ENCODE measurements at regions not wholly inside any gene's neighbourhood (a gene's known extent, or its start where the extent isn't known, plus 50 kb on each side); places are given as distances from the start of the nearest gene placed in this dataset.
A peak's percentile ranks its signal among the peaks of the same experiment; 100 is the strongest.

DNA sequence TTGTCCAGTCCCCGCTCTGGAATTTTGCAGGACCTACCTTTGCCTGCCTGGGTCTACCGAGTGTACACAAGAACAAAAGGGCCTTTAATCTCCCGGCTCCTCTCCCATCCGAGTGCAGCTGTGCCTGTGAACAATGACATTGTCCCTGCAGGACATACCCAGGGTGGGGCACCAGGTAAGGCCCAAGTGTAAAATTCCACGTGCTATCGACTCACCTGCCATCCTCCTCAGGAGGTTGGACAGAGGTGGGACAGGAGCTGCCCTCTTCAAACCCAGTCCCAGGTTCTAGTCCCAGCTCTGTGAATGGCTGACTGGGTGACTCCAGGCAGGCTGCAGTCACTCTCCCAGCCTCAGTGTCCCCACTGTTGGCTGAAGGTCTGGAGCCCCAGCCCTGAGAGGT is 159.6 kb upstream of the ALDH1B1 start:
- FAIRE-seq (no peak), DNase-seq (ENCODE audit: insufficient read length) (no peak)
- TF ChIP-seq POLR2A (IDR thresholded peaks at IDR 0.05; ENCODE audit: low read depth, low read length) (no peak), POLR2AphosphoS5 (IDR thresholded peaks at IDR 0.05; ENCODE audit: low read depth, low read length) (no peak), TAF1 (IDR thresholded peaks at IDR 0.05; ENCODE audit: borderline replicate concordance, low read depth, low read length) (no peak)

GRCh38 chr9:38229504-38230155 is 160.6 kb upstream of the SHB start:
- TF ChIP-seq POLR2A (IDR thresholded peaks at IDR 0.05; ENCODE audit: low read depth, low read length) (no peak), TAF1 (IDR thresholded peaks at IDR 0.05; ENCODE audit: borderline replicate concordance, low read depth, low read length) (no peak), POLR2AphosphoS5 (IDR thresholded peaks at IDR 0.05; ENCODE audit: low read depth, low read length) (no peak)
- DNase-seq (ENCODE audit: insufficient read length) (no peak), FAIRE-seq (no peak)

DNA sequence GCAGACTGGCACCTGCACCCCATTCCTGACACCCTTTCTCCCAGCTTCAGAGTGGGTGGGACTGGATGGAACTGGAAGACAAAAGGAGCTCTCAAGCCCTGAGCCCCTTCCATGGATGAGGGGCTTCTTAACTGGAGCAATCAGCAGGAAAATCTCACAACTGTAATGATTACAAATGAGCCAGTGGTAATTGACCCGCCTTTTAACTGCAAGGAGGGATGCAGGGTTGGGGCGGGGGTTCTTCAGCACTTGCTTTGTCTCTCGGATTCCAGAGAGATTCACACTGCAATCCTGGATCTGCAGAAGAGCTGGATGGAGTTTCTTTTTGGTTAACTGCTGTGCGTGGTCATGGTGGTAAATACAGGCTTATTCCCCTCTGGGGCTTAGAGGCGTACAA is 160.1 kb upstream of the SHB start:
- DNase-seq (ENCODE audit: insufficient read length) (no peak), FAIRE-seq (no peak)
- no peak for TF ChIP-seq POLR2A (IDR thresholded peaks at IDR 0.05; ENCODE audit: low read depth, low read length)
- no peak for TF ChIP-seq TAF1 (IDR thresholded peaks at IDR 0.05; ENCODE audit: borderline replicate concordance, low read depth, low read length)
- TF ChIP-seq POLR2AphosphoS5 (IDR thresholded peaks at IDR 0.05; ENCODE audit: low read depth, low read length) = no peak

DNA sequence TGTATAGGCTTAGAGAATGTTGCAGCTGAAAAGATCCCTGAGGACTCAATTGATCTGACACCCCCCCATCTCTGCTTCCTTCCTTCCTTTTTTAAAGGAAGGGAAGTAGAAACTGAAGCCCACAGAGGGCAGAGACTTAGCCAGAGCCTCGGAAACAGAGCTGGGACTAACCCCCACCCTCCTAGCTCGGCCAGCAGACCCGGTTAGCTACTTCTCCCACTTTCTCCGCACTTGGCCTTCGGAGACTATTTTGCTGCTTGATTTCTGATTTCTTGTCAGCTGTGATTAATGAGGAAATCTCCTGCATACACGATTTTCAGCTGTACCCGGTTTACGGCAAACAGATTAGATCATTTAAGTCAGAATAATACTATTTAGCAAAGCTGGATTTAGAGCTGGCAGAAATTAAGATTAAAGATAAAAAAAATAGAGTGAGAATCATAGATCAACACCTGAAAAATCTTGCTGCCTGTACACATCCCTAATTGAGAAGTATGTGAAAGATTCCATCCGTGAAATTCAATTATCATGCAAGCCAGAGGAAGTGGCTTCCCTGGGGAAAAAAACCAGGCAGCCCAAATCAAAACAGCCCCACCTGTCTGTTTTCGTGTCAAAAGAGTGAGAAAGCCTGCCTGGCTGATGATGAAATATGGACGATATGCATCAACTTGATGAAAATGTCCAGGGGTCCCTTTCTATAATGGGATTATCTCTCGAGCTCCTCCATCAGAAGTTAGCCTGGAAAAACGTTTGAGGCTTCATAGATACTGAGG is 159.5 kb upstream of the SHB start:
- FAIRE-seq = no peak
- no peak for TF ChIP-seq POLR2AphosphoS5 (IDR thresholded peaks at IDR 0.05; ENCODE audit: low read depth, low read length)
- TF ChIP-seq TAF1 (IDR thresholded peaks at IDR 0.05; ENCODE audit: borderline replicate concordance, low read depth, low read length) = no peak
- DNase-seq (ENCODE audit: insufficient read length) = no peak

- no peak for TF ChIP-seq TAF1 (IDR thresholded peaks at IDR 0.05; ENCODE audit: borderline replicate concordance, low read depth, low read length)
- no peak for TF ChIP-seq POLR2AphosphoS5 (IDR thresholded peaks at IDR 0.05; ENCODE audit: low read depth, low read length)
- no peak for TF ChIP-seq POLR2A (IDR thresholded peaks at IDR 0.05; ENCODE audit: low read depth, low read length)
- DNase-seq (ENCODE audit: insufficient read length) (no peak), FAIRE-seq (no peak)
Observed at GRCh38 chr9:38227656-38228055, 158.6 kb upstream of the SHB start.

DNA sequence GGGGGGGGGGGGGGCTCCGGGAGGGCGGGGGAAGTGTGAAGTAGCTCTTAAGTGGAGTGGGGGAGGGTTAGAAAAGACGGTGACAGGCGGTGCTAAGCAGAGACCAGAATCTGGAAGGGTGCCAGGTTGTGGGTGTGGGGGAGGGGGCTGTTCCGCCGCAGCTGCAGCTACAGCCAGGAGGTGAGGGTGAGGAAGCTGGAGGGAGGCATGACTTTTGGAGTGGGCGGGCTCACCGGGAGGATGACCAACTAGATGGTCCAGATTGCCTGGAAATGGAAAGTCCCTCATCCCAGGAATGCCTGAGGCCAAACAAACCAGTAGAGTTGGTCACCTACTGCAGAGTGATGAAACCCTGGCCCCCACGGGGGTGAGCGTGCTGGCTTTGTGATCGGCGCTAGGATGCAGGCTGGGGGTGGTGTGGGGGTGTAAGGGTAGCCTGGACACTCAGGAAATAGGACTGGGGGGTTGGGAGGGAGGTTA is 158.1 kb upstream of the SHB start:
- TF ChIP-seq TAF1 (IDR thresholded peaks at IDR 0.05; ENCODE audit: borderline replicate concordance, low read depth, low read length) (no peak), POLR2AphosphoS5 (IDR thresholded peaks at IDR 0.05; ENCODE audit: low read depth, low read length) (no peak), POLR2A (IDR thresholded peaks at IDR 0.05; ENCODE audit: low read depth, low read length) (no peak)
- FAIRE-seq (peak; percentile 90), DNase-seq (ENCODE audit: insufficient read length) (no peak)

GRCh38 chr9:38226491-38226951 is 157.5 kb upstream of the SHB start:
- no peak for FAIRE-seq
- no peak for DNase-seq (ENCODE audit: insufficient read length)
- TF ChIP-seq POLR2A (IDR thresholded peaks at IDR 0.05; ENCODE audit: low read depth, low read length) (no peak), POLR2AphosphoS5 (IDR thresholded peaks at IDR 0.05; ENCODE audit: low read depth, low read length) (no peak), TAF1 (IDR thresholded peaks at IDR 0.05; ENCODE audit: borderline replicate concordance, low read depth, low read length) (no peak)

GRCh38 chr9:38224941-38225340 is 155.9 kb upstream of the SHB start:
- no peak for TF ChIP-seq POLR2AphosphoS5 (IDR thresholded peaks at IDR 0.05; ENCODE audit: low read depth, low read length)
- no peak for TF ChIP-seq POLR2A (IDR thresholded peaks at IDR 0.05; ENCODE audit: low read depth, low read length)
- TF ChIP-seq TAF1 (IDR thresholded peaks at IDR 0.05; ENCODE audit: borderline replicate concordance, low read depth, low read length) = no peak
- FAIRE-seq (no peak), DNase-seq (ENCODE audit: insufficient read length) (no peak)

DNA sequence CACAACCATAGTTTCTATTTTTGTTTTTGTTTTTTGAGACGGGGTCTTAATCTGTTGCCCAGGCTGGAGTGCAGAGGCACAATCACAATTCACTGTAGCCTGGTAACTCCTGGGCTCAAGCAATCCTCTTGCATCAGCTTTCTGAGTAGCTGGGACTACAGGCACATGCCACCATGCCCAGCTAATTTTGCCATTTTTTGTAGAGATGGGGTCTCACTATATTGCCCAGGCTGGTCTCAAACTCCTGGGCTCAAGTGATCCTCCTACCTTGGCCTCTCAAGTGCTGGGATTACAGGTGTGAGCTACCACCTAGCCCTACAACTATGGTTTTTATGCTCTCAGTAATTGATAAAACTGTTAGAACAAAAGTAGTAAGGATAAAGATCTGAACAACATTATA is 147.5 kb upstream of the SHB start:
- no peak for TF ChIP-seq POLR2AphosphoS5 (IDR thresholded peaks at IDR 0.05; ENCODE audit: low read depth, low read length)
- no peak for TF ChIP-seq TAF1 (IDR thresholded peaks at IDR 0.05; ENCODE audit: borderline replicate concordance, low read depth, low read length)
- TF ChIP-seq POLR2A (IDR thresholded peaks at IDR 0.05; ENCODE audit: low read depth, low read length) = no peak
- no peak for DNase-seq (ENCODE audit: insufficient read length)
- FAIRE-seq = no peak

GRCh38 chr9:38215465-38215864 is 146.4 kb upstream of the SHB start:
- FAIRE-seq = no peak
- no peak for DNase-seq (ENCODE audit: insufficient read length)
- no peak for TF ChIP-seq POLR2A (IDR thresholded peaks at IDR 0.05; ENCODE audit: low read depth, low read length)
- no peak for TF ChIP-seq TAF1 (IDR thresholded peaks at IDR 0.05; ENCODE audit: borderline replicate concordance, low read depth, low read length)
- TF ChIP-seq POLR2AphosphoS5 (IDR thresholded peaks at IDR 0.05; ENCODE audit: low read depth, low read length) = no peak

DNA sequence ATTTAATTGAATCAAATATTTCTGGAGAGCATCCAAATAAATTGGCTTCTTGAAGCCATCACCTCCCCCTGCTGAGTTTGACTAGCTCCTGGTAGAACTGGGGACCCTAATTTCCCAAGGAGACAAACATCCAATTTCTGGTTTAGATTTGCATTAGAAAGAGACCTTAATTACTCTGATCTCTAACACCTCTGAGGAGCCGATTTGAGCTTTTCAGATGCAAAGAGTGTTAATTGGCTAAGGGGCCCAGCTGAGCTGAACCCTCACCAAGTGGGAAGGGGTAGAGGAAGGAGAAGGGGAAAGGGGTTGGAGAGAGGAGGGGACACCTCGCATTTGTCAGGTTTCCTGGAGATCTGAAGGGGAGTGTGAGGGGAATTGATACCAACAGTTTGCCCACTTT is 145.4 kb upstream of the SHB start:
- no peak for FAIRE-seq
- no peak for DNase-seq (ENCODE audit: insufficient read length)
- no peak for TF ChIP-seq TAF1 (IDR thresholded peaks at IDR 0.05; ENCODE audit: borderline replicate concordance, low read depth, low read length)
- no peak for TF ChIP-seq POLR2A (IDR thresholded peaks at IDR 0.05; ENCODE audit: low read depth, low read length)
- TF ChIP-seq POLR2AphosphoS5 (IDR thresholded peaks at IDR 0.05; ENCODE audit: low read depth, low read length) = no peak
